ELF-1 (cell line): ENCODE measurements at regions not wholly inside any gene's neighbourhood (a gene's known extent, or its start where the extent isn't known, plus 50 kb on each side); places are given as distances from the start of the nearest gene placed in this dataset.
"Not testable (repeated sequence)": the region's sequence is repeated elsewhere in the genome, so short reads cannot be mapped to it uniquely, and the experiment has no call there.

Source experiments
- DNase-seq: peaks from one replicate; pipeline ENCODE4 v3.0.0-alpha.2; 2016; ENCODE audit warnings: low read depth, low spot score

DNA sequence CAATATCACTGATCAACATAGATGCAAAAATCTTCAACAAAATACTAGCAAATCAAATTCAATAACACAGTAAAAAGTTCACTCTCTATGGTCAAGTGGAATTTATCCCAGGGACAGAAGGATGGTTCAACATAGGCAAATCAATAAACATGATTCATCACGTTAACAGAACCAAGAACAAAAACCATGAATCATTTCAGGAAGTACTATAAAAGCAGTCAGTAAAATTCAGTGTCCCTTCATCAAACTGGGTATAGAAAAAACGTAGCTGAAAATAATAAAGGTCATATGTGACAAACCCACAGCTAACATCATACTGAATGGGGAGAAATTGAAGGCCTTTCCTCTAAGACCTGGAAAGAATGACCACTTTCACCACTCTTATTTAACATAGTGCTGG lies 172.1 kb downstream of the POLR2M start:
- DNase-seq = no peak

DNA sequence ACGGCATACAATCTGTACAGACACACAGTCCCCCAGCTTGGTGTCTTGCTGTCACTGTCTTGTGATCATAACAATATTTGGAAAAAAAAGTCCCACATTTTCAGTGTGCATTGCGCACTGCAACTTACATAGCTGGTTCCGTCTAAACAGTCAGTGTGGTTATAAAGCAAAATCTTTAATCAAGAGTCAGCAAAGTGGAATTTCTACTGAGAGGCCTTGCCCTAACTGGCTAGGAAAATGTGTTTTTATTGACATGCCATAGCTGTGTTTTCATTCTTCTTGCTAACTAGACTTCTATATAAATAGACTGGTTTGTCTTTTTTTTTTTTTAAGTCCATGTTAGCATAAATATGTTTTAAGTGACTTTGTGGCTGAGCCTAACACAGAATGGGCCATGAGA lies 174.8 kb downstream of the POLR2M start:
- DNase-seq = no peak

DNA sequence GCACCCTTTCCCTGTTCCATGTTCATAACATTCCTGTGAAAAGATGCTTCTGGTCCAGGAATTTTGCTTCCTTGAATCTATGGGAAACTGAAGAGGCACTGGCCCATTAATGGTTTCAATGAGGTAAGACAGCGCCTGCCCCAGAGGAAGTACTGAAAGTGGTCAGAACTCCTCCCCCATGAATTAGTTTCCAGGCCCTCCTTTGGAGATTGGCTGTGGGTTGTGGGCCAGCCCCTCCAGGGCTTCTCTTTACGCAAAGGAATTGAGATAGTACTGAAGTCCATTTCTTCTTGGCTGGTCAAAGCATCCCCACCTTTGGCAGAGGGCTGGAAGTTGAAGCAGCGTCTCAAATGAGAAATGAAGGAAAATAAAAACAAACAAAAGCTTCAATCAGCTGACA lies 175.5 kb downstream of the POLR2M start:
- DNase-seq = no peak

DNA sequence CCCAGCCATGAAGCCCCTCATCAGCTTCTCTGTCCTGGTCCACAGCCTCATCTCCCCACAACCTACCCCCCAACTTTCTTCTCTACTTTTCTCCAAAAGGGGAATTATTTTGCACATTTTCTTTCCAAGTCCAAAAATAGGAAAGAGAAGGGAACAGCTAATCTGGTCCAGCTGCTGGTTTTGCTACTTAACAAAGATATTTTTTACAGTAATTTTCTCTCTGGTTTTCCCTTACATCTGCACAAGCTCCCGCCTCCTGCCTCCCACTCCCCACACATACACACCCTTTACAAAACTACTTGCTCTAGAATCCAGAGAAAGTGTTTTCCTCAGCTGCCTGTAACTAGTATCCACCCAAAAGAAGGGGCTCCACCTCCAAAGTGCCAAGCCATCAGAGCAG lies 177.2 kb downstream of the POLR2M start:
- DNase-seq = no peak

DNA sequence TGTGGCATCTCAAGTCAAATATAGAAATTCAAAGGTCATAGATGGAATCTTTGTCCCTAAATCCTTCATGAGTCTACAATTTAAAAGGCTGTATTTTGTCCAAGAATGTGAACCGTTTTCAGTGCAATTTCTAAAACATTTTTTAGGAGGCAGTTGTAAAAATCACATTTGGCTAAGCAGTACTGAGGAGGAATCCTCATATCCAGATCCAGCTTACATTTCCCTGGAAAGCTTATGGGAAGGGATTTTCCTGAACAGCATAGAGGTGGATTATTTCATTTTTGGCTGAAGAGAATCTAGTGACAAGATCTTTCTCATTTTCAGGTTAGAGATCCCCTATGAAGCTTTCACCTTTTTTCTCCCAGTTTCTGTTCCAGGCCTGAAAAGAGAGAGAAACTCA lies 178.4 kb downstream of the POLR2M start:
- DNase-seq = no peak

DNA sequence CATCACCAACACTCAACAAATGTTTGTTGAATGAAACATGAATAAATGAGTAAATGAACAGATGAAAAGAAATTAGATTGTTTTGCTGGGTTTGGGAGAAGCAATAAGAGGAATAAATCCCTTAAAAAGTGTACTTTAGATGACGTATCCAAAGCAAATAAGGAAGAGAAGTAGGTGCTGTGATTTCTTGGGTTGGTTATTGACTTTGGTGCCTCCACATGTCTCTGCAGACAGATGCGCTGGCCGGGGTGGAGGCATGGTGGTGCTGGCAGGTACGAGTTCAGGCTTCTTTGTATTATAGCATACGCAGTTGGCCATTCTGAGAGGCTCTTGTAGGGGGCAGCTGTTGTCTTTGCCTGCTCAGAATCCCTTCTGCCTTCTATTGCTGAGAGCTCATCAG lies 178.9 kb downstream of the POLR2M start:
- DNase-seq = no peak

DNA sequence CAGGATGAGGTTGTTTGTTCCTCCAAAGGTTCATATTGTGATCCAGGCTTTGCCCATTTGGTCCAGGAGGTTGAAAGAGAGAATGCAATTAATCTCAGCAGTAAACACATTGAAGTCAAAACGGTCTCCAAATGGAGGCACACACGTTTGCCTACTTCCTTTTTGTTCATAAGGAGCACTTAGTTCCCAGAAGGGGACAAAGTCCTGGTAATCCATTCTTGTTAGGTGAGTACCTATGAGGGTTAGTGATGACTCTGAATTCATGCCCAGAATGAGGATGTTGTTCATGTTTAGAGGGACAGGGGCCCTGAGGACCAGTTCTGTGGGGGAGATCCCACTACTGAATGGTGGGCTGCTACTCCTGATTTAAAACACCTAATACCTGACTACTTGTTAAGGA lies 177.7 kb downstream of the ALDH1A2 start:
- DNase-seq = no peak

DNA sequence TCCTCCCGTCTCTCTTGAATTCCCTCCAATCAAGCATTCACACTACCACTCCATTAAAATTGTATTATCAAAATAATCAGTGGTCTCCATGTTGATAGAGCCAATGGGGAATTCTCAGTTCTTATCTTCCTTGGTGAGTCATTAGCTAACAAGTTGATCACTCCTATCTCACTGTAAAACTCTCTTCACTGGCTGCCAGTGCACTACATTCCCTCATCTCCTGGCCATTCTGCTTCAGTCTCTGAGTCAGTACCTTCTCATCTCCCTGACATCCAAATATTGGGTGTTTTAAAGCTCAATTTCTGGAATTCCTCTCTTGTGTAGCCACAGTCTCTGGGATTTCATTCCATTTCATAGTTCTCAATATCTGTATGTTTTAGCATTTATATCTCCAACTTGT lies 175.2 kb downstream of the ALDH1A2 start:
- no peak for DNase-seq

DNA sequence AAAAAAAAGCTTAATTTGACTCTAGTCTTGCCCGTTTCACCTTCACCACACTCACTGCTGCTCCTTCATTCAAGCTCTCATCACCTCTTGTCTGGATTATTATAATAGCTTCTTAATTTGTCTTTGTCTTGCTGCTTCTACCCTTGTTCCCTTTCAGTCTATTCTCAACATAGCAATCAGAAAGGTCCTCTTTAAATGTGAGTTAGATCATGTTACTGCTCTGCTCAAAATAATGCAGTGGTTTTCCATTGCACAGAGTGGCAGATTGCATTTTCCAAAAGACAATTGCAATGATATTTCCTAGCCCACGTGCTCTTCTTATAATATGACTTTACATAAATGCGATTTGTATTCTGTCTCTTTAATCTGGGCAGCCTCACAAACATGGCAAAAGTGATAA lies 174.6 kb downstream of the ALDH1A2 start:
- DNase-seq = no peak

DNA sequence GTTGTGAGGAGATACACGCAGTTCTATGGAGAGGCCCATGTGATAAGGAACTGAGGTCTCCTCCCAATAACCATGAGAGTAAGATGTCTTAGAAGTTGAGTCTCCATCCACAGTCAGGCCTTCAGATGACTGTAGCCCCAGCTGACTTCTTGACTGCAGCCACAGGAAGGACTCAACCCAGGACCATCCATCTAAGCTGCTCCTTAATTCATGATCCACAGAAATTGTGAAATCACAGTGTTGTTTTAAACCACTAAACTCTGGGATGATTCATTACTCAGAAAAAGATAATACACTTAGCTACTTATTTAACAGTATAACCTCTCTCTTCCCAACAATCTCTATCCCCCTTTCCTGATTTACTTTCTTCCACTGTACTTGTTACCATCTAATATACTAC lies 173.3 kb downstream of the ALDH1A2 start:
- no peak for DNase-seq

DNA sequence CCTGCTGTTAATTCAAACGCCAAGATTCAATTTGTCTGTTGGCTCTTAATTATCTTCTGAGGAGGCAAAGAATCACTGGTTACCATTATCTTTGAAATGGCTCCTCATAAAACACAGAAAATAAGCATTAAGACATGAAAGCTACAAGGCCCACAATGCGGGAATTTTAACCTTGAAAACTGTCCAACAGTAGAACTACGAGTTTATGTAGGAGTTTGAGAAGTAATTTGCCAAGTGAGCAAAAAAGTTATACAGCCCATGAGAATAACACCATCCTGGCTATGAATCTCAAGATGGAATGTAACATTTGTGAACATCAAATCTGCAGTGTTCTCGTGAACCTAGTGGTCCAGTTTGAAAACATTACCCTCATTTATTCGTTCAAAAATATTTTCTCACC lies 172.5 kb downstream of the ALDH1A2 start:
- DNase-seq = no peak

DNA sequence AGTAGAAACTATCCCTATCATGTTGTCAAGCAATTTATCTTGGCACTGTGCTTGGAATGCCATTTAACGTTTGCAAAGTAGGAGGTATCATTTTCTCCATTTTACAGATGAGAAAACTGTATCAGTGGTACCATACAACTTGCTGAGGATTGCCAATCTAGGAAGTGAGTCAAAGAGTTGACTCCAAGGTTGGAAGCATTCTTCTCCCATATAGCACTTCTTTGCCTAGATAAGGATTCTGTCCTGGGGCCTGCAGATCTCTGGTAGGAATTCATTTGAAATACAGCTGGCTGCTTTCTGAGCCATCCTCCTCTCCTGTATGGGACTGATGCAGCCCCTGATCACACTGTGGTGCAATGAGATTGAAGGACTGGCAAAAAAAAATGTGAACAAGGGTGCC lies 170.2 kb downstream of the ALDH1A2 start:
- DNase-seq = no peak

DNA sequence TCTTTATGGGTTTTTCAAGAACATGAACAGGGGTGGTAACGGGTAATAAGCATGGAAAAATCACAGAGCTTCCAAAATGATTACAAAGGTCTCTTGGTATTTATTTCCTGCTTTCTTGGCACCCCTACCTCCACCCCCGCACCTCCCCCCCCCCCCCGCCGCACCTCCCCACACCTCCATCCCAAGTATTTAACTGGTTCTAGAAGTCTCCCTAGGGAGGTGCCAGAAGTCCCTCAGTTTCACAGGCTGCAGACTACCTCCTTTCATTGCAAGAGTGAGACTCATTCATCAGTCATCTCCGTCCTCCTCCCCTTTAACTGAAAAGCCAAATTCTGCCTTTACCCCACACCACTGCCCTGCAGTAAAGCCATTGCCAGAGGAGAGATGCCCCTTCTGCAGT lies 169.4 kb downstream of the ALDH1A2 start:
- no peak for DNase-seq

DNA sequence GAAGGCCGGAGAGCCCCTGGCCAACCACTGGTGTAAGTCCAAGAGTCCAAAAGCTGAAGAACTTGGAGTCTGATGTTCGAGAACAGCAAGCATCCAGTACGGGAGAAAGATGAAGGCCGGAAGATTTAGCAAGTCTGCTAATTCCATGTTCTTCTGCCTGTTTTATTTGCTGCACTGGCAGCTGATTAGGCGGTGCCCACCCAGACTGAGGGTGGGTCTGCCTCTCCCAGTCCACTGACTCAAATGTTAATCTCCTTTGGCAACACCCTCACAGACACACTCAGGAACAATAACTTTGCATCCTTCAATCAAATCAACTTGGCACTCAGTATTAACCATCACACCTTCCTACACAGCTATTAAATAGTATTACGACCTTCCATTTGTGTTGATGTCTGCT lies 168.6 kb downstream of the ALDH1A2 start:
- DNase-seq = not testable (repeated sequence)

DNA sequence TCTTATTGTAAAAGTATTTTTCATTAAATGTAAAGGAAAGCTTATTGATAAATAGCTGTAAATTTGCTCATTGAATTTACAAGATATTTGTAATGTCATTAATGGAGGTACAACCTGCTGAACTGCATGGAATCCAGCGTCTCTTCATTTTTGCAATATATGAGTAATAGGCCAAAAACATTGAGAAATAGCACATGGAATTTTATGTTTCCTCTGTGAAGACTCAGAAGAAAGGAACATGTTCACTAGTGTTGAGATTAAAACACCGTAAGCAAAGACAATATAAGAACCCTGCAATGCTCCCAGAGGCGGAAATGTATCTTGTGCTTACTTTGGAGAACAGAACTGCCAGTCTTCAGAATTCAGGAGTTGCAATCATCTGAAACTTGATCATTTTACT lies 167.6 kb downstream of the ALDH1A2 start:
- DNase-seq = no peak

DNA sequence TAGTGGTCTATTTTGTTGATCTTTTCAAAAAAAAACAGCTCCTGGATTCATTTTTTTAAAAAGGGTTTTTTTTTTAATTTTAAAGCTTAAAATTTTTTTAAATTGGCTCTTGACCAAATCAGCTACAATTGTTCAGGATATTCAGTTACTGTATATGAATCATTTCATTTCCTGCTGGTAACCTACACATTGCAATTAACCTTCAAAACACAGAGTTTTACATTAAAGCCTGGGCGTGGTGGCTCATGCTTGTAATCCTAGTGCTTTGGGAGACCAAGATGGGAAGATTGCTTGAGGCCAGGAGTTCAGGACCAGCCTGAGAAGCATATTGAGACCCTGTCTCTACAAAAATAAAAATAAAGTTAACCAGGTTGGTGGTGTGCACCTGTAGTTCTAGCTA lies 163.4 kb downstream of the ALDH1A2 start:
- no peak for DNase-seq
